ENCODE measurements at regions not wholly inside any gene's neighbourhood (a gene's known extent, or its start where the extent isn't known, plus 50 kb on each side); places are given as distances from the start of the nearest gene placed in this dataset.
"Not testable (repeated sequence)": the region's sequence is repeated elsewhere in the genome, so short reads cannot be mapped to it uniquely, and the experiment has no call there.

DNA sequence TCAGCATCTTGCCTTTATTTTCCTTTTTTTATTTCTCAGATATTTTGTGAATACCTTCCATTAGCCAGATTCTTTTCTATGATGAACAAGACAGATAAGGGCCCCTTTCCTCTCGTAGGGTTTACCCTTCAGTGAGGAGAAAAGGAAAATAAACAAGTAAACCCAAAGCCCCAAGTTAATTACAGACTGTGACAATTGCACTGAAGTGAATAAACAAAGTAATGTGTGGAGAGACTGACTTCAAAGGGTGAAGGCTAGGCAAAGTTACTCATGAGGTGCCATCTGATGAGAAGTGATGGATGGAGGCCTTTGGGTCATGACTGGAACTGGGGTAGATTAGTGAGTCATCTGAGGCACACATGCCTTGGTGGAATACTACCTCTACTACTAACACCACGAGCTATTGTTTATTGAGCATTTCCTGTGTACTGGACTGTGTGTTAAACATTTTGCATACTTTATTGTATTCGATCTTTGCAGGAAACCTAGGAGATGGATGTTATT is 143.4 kb upstream of the PRICKLE1 start:
- DNase-seq (ENCODE audit: low read depth) = peak; percentile 45

DNA sequence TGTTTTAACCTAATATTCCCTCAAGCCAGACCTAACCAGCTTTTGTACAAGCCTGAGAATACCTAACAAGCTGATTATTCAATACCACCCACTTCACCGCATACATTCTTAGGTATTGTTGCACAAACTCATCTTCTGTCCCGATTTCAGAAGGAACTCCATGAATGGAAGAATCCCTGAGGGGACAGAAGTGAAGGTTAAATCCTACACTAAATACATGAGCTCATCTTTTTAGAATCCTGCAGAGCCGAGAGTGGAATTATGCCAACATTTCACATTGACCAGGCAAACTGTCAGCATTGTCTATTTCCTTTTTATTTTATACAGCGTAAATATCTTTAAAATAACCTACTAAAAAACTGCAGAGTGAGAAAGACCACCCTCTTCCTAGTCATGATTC is 140.7 kb upstream of the PRICKLE1 start:
- DNase-seq (ENCODE audit: low read depth) = no peak

DNA sequence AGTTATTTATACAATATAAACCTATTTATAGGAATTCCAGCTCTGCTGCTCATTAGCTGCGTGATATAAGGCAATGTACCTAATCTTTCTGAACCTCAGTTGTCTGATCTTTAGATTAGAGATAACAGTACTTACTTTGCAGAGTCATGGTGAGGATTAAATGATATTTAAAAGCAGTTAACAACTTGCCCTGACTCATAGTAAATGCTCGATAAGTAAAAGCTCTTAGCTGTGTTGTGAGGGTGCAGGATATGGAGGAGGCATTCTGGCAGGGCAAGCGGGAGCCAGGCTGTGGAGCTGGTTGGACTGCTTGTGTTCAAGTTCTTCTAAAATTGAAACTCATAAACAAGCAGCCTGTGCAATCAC is 140.0 kb upstream of the PRICKLE1 start:
- no peak for DNase-seq (ENCODE audit: low read depth)

DNA sequence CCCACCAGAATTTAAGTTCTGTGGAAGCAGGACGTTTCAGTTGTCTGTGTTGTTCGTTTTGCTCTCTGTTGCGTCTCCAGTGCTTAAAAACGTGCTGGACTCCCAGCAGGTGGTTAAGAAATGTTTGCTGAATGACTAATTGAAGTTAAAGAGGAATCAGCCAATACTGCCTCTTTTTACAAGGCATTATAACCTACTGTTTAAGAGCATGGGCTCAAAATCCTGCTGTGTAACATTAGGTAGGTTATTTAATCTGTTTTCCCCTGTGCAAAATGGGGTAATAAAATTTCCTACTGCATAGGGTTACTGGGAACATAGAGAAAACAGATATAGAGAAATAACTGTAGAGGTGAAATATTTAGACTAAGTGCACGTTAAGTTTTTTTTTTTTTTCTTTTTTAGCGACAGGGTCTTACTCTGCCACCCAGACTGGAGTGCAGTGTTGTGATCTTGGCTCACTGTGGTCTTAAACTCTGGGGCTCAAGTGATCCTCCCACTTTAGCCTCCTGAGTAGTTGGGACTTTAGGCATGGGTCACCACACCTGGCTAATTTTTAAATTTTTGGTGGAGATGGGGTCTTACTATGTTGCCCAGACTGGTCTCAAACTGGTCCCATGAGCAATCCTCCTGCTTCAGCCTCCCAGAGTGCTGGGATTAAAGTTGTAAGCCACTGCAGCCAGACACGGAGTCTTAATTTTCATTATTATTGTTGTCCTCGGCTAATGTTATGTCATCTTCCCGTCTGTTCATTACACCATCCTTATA is 139.4 kb upstream of the PRICKLE1 start:
- no peak for DNase-seq (ENCODE audit: low read depth)

DNA sequence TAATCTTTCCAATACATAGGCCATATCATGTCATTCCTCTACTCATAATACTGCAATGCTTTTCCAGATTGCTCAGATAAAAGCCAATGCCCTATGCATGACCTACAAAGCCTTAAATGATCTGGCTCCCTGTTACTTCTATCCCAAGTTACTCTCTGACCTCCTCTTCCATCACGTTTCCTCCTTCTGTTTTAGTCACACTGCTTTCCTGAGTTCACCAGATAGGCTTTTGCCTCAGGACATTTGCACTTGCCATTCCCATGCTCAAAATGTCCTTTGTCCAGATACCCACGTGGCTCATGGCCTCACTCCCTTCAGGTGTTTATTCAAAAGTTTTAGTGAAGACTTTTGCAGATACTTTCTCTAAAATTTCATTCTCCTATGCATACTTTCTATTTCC is 138.7 kb upstream of the PRICKLE1 start:
- no peak for DNase-seq (ENCODE audit: low read depth)

DNA sequence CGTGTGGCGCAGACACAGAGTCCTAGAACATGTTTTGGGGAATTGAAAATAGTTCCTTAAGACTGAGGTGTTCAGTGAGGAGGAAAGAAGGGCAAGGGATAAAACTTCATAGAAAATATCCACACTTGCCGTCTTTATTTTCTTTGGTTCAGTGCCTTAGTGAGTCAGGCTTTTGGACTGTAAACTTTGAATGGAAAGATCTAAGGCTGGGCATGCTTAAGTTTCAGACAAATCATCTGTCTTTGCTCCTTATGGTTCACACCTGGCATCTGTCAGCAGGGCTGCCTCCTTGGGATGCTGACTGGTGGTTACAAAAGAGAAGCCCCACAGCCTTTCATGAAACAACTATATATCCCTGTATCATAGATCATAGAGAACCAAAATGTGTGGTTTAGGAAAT is 136.3 kb upstream of the PRICKLE1 start:
- DNase-seq (ENCODE audit: low read depth) = peak; percentile 86

DNA sequence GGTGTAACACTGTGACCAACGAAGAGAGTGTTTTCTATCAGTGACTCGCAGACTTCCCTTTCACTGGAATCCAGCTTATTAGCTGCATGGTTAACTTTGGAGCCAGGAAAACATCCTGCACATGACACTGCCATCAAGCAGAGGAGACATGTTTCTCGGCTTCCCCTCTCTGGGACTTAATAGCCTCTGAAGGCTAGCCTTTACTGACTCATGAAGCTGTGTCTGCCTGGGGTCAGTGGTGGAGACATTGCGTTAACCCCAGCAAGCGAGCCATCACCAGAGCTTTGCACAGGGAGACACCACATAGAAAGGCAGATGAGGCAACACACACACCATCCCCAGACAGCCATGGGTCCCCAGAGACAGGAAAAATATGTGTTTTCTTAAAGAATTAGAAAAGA is 126.9 kb upstream of the PRICKLE1 start:
- peak; percentile 67 for DNase-seq (ENCODE audit: low read depth)

DNA sequence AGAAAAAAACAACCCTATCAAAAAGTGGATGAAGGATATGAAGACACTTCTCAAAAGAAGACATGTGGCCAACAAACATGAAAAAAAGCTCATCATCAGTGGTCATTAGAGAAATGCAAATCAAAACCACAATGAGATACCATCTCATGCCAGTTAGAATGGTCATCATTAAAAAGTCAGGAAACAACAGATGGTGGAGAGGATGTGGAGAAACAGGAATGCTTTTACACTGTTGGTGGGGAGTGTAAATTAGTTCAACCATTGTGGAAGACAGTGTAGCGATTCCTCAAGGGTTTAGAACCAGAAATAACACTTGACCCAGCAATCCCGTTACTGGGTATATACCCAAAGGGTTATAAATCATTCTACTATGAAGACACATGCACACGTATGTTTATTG is 124.0 kb upstream of the PRICKLE1 start:
- DNase-seq (ENCODE audit: low read depth) = not testable (repeated sequence)

DNA sequence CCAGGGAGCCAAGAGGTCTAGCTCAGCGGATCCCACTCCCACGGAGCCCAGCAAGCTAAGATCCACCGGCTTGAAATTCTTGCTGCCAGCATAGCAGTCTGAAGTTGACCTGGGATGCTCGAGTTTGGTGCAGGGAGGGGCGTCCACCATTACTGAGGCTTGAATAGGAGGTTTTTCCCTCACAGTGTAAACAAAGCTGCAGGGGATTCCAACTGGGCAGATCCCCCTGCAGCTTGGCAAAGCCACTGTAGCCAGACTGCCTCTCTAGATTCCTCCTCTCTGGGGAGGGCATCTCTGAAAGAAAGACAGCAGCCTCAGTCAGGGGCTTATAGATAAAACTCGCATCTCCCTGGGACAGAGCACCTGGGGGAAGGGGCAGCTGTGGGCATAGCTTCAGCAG is 118.8 kb upstream of the PRICKLE1 start:
- DNase-seq (ENCODE audit: low read depth) = not testable (repeated sequence)

DNA sequence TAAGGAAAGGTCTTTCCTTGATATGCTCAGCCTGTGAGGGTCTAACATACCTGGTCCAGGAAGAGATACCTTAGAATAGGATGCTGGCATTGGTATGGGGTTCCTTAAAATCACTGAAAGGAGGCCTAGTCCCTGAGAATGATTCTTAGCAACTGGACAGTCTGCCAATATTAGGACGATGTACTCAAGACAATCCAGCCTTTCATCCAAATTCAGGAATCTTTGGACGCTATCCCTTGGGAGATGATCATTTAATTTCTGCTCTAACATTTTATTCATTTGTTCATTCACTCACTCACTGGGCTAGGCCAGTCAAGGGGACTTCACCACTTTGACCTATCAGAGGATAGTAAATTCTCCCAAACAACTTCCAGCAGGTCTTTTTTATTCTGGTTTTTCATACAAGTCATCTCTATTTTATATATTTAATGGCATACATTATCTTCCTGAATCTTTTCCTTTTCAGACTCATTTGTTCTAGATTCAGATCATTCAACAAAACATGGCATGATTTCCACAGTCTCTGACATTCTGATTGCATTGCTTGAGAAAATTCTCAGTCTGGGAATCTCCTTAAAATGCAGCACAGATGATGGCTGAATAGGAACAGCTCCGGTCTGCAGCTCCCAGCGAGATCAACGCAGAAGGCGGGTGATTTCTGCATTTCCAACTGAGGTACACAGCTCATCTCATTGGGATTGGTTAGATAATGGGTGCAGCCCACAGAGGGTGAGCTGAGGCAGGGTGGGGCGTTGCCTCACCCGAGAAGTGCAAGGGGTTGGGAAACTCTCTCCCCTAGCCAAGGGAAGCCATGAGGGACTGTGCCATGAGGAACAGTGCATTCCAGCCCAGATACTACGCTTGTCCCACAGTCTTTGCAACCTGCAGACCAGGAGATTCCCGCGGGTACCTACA is 118.0 kb upstream of the PRICKLE1 start:
- DNase-seq (ENCODE audit: low read depth) = no peak

DNA sequence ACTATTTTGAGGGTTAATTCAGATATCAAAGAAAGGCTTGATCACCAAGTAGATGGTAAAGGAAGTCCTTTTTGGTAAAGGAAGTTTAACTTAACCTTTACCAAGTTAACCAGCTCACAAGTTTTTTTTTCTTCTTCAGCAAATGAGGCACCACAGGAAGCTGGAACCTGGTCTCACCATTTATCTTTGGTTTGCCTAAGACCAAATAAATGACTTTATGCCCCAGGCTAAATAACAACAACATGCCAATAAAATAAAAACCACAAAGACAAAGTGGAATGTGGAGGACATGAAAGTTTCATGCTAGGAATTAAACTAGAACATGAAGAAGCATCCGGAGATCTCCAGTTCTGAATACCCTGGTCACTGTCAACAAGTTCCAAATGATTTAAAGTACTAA is 116.8 kb upstream of the PRICKLE1 start:
- peak; percentile 33 for DNase-seq (ENCODE audit: low read depth)

DNA sequence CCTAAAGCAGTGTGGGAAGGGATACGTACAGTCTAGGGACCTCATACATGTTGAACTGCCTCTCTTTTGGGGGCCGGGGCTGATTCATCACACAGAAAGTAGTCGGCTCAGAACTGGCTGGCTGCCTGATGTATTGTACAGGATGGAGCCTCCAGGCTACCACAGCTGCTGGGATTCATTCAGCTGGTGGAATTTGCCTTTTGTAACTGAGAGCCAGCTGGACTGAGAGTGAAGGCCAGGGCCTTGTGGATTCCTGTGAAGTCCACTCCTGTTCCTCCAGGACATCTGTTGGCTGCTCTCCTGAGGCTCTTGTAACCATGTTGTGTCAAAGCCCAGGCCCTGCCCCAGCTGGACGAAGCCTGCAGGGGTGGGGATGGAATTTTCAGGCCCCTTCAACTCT is 116.3 kb upstream of the PRICKLE1 start:
- DNase-seq (ENCODE audit: low read depth) = peak; percentile 96

DNA sequence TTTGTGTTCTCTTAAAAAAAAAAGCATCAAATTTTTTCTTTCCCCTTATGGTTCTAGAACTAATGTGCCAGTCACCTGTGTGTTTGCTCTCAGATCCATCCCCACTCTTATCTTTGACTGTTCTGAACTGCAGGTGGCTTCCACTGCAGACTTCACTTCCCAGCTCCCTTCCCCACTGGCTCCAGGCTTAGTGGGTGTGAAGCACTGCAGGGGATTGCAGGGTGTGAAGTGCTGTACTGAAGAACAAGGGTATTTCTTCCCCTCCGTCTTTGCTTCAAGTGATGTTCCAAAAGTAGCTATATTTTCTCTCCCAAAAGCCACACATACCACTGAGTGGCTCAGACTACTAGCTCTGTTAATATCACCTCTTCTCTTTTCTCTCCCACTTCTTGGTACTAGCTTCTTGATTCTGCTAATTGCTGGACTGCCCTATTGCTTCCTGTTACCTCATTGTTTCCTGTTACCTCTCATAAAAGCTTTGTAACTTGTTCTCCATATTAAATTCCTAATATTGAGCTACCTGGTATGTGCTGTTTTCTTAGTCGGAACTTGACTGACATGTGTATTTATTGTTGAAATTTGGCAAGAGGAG is 115.4 kb upstream of the PRICKLE1 start:
- DNase-seq (ENCODE audit: low read depth) = no peak

DNA sequence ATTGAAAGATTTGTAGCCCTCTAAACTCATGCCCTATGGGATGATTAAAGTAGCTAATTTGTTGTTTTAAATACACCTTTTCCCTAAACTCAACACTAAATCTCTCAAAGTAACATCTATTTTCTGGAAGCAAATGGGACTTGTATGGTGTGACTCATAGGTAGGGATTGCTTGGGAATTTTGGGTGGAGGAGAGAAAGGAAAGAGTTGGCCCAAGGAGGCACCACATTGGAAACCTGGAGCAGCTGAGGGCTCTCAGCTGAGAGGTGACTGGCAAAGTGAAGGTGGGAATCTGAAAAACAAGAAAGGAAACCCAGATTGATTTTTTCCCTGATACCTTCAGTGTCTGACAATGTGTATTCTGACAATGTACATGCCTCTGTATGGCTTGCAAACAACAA is 114.8 kb upstream of the PRICKLE1 start:
- DNase-seq (ENCODE audit: low read depth) = no peak

DNA sequence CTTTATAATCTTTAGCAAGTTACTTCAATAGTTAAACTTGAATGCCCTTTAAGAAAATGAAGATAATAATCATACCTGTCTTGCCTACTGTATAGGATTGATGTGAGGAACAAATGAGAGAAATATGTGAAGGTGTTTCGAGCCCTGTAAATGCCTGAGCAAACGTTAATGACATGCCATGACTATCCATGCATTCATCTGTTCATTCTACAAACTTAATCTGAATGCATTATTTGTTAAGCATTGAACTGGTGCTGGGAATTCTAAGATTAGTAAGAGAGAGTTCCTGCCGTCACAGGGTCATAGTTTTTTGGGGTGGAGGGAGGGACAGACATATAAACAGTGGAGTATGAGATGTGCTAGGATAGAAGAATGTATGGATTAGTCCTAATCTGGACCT is 111.5 kb upstream of the PRICKLE1 start:
- no peak for DNase-seq (ENCODE audit: low read depth)

DNA sequence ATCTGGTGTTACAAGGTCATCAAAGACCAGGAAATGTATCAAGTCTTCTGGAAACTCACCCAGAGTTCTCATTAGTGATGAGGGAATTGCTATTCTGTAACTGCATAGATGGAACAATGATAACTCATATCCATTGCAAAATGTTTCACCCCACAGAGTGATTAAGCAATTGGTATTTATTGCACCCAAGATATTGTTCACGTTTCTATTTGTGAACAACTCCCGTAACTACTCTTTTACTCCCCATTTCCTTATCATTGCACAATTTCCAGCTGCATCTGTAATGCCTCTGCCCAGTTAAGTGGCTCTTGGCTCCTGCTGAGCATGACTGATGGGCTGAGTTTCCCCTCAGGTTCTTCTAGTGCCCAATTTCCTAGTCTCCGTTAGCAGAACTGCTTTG is 108.7 kb upstream of the PRICKLE1 start:
- peak; percentile 58 for DNase-seq (ENCODE audit: low read depth)

DNA sequence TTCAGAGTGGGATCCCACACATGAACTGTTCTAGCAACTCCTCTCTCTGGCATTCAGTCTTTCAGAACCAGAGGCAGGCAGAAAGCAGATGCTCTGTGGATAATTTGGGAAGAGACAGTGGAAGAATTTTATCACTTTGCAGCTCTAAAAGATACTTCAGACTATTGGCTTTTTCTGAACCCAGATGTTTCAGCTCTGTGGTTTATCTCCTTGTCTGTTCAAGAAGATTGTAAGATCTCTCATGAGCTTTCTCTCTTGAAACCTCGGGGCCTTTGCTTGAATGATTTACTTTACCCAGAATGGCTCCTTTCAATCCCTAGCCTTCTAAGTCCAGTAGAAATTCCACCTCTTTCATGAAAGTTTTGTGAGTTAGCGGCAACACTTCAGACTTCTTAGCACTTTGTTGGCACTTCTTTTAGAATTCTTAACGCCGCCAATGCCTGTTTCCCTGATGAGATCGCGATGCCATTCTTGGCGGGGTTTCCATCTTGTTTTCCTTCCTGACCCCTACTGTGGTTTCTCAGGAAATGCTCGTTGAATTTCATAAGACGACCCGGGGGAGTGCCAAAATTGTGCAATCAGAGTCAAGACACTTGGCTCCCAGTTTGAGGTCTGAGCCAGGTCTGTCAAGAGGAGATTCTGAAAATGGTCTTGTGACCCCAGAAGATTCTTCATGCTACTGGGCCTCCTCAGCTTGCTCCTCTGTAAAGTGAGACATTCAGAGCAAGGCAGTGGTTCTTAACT is 107.0 kb upstream of the PRICKLE1 start:
- no peak for DNase-seq (ENCODE audit: low read depth)

DNA sequence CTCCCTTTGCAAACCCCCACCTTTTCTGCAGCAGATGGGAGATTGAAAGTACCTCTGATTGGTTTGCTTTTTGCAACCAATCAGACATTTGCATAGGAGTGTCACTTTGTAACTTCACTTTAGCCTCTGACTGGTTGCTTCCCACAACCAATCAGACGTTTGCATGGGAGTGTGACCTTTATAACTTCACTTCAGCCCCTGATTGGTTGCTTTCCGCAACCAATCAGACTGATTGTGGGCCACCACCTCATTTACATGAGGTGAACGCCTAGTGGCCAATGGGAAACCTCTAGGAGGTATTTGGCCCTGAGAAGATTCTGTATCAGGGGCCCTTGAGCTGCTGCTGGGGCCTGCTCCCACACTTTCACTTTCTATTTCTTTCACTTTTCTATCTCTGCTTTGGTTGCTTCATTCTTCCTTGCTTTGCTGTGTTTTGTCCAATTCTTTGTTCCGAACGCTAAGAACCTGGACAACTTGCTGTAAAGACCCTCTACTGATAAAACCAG is 106.0 kb upstream of the PRICKLE1 start:
- no peak for DNase-seq (ENCODE audit: low read depth)

DNA sequence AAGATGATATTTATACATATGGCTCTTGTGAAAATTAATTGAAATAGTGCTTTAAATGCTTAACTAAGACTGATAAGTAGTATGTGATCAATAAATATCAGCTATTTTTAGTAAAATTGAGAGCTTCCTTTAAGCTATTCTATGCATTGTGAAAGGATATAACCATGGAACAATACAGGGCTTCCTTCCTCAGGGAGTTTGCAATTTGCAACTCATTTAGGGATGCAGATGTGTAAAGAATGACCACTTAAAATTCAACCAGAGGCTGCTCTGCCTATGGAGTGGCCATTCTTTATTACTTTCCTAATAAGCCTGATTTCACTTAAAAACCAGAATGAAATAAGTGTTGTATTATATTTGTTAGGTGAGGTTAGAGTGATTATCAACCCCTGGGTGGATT is 103.2 kb upstream of the PRICKLE1 start:
- no peak for DNase-seq (ENCODE audit: low read depth)

DNA sequence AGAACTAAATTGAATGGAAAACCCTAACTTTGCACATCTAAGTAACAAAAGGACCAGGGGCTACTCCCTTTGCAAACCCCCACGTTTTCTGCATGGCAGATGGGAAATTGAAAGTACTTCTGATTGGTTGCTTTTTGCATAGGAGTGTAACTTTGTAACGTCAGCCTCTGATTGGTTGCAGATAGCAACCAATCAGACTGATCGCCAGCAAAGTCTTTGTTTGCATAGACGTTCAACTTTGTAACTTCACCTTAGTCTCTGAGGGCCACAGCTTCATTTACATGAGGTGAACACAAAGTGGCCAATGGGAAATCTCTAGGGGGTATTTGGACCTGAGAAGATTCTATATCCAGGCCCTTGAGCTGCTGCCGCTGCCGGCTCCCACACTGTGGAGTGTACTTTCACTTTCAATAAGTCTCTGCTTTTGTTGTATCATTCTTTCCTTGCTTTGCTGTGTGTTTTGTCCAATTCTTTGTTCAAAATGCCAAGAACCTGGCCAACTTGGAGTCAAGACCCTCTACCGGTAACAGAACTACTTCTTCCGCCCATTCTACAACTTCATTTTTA is 102.5 kb upstream of the PRICKLE1 start:
- no peak for DNase-seq (ENCODE audit: low read depth)

DNA sequence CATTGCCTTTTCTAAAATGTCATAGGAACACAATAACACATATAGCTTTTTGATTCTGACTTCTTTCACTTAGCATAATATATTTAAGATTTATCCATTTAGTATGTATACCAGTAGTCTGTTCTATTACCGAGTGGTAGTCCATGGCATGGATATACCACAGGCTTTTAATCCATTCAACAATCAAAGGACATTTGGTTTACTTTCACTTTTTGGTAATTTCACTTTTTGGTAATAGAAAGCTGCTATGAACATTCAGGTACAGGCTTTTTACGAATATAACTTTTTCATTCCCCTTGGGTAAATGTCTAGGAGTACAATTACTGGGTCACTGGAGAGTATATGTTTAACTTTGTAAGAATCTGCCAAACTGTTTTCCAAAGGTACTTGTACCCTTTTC is 100.7 kb upstream of the PRICKLE1 start:
- no peak for DNase-seq (ENCODE audit: low read depth)

Data from LHCN-M2 (cell line).